ENCODE measurements at regions not wholly inside any gene's neighbourhood (a gene's known extent, or its start where the extent isn't known, plus 50 kb on each side); places are given as distances from the start of the nearest gene placed in this dataset.

DNA sequence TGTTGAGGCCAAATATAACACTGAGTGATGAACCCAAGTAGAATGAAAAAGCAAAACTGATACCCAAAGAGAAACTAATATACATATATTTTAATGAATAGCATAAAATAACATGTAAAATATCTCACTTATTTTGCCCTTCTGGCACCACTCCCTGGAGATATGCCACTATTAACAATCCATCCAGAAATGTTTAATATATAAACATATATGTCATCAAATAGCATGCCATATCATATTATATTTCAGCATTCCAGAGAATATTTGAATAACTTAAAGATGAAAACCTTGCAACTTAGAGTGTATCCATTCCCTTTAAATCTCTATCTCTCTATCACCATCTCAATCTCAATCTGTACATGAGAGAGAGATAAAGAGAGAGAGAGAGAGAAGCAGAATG, 1073.3 kb upstream of the RAG2 start:
- TF ChIP-seq, protein P1, sequence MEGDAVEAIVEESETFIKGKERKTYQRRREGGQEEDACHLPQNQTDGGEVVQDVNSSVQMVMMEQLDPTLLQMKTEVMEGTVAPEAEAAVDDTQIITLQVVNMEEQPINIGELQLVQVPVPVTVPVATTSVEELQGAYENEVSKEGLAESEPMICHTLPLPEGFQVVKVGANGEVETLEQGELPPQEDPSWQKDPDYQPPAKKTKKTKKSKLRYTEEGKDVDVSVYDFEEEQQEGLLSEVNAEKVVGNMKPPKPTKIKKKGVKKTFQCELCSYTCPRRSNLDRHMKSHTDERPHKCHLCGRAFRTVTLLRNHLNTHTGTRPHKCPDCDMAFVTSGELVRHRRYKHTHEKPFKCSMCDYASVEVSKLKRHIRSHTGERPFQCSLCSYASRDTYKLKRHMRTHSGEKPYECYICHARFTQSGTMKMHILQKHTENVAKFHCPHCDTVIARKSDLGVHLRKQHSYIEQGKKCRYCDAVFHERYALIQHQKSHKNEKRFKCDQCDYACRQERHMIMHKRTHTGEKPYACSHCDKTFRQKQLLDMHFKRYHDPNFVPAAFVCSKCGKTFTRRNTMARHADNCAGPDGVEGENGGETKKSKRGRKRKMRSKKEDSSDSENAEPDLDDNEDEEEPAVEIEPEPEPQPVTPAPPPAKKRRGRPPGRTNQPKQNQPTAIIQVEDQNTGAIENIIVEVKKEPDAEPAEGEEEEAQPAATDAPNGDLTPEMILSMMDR (IDR thresholded peaks at IDR 0.05; ENCODE audit: insufficient read depth, missing control alignments), result no peak
- DNase-seq (ENCODE audit: insufficient read length, low spot score), result no peak
- FAIRE-seq, result no peak

DNA sequence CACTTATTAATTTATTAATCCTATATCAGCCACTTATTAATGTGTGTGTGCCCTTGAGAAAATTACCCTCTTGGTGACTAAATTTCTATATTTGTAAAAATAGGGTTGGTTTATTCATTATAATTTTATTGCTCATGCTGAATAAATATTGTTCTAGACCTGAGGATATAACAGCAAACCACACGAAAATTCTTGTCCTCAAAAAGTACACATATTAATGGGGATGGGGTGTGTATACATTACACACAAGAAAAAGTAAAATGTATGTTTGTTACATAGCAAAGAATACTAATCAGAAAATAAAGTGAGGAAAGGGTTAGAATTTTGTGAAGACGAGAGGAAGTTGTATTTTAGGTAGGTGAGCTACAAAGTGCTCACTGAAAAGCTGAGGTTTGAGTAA, 1068.9 kb upstream of the RAG2 start:
- FAIRE-seq (no peak), DNase-seq (ENCODE audit: insufficient read length, low spot score) (no peak)
- TF ChIP-seq, protein P1 (IDR thresholded peaks at IDR 0.05; ENCODE audit: insufficient read depth, missing control alignments), result no peak

DNA sequence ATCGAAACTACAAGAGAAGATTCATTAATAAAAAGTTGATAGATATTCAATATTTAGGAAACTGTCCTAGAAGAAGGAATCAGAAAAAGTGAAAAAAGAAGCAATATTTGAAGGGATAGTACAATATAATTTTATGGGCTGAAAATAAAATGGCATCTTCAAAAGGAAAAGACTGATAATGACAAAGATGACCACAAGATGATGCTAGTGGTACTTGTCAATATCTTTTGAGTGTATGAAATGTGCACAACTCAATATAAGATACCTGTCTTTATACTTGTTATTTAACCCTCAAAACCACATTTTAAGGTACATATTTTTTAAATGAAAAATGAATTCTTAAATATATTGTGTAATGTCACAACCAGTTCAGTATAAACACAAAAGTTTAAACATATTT, 1059.6 kb upstream of the RAG2 start:
- no peak for DNase-seq (ENCODE audit: insufficient read length, low spot score)
- TF ChIP-seq, protein P1 (IDR thresholded peaks at IDR 0.05; ENCODE audit: insufficient read depth, missing control alignments), result peak; percentile 39
- no peak for FAIRE-seq

DNA sequence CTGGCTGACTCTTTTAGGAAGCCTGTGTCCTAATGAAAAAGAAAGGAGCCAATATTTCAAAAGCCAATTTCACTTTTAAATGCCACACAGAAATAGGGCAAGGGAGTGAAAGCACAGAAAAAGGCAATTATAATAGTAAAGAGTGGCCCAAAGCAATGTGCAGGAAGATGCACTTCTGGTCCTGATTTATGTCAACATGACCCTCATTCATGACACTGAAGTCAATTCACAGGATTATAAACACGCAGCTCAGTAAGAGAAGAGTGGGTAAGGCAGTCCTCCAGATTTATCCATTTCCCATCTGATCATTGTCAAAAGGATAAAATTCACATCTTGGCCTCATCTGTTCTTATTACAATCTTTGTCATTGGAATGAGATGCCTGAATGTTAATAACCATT, 1049.7 kb upstream of the RAG2 start:
- no peak for DNase-seq (ENCODE audit: insufficient read length, low spot score)
- no peak for FAIRE-seq
- TF ChIP-seq, protein P1 (IDR thresholded peaks at IDR 0.05; ENCODE audit: insufficient read depth, missing control alignments), result no peak

DNA sequence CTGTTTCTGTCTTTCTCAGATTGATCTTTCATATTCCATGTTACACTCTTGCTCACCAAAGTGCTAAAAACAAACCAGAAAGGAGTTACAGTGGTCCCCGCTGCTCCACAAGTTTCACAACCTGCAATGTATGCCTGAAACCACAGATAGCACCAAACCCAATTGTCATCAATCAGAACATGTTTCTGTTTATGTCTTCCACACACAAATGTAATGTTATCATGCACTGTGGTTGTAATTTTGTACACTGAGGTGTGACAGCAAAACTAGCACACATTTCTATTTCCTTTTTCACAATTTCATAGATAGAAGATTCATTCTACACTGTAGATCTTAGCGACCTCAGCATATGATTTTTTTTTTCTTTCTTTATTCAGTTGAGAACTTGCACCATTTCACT, 1045.9 kb upstream of the RAG2 start:
- FAIRE-seq, result no peak
- DNase-seq (ENCODE audit: insufficient read length, low spot score), result no peak
- TF ChIP-seq, protein P1 (IDR thresholded peaks at IDR 0.05; ENCODE audit: insufficient read depth, missing control alignments), result no peak

DNA sequence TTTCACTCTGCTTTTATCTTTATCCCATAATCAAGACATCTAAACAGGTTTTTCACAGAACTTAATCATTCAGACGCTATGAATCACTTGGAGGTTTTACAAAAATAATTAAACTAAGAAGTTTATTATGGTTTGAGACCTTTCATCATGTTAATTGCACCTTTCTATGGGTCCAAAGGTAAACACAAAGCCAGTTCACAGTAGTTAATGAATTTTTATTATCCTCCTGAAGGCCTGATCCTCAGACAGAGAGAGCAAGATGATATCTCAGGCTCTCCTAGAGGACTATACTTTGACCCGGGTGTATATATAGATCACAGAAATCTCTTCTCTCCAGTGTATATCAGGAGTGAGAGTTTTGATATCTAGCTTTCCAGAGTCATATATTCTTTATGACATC, 1044.3 kb upstream of the RAG2 start:
- DNase-seq (ENCODE audit: insufficient read length, low spot score), result no peak
- no peak for FAIRE-seq
- TF ChIP-seq, protein P1 (IDR thresholded peaks at IDR 0.05; ENCODE audit: insufficient read depth, missing control alignments), result no peak

DNA sequence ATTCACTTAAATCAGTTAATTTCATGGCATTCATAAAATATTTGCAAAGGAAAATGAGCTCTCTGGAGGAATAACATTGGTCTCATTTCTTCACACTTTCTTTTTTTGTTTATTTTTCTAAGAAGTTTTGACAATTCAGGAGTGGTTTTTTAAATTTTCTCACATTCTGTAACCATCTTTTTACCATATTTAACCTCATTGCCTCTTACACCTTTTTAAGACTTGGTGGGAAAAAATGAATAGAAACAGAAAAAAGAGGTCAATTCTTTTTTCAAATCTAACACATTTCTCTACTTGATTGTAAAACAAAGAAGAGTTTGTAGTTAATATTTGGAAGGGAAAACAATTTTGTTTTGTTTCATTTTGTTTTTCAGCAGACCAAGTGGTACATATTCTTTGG, 1034.7 kb upstream of the RAG2 start:
- no peak for DNase-seq (ENCODE audit: insufficient read length, low spot score)
- FAIRE-seq, result no peak
- TF ChIP-seq, protein P1 (IDR thresholded peaks at IDR 0.05; ENCODE audit: insufficient read depth, missing control alignments), result no peak
